Erythroblast (primary cell): ENCODE measurements at regions not wholly inside any gene's neighbourhood (a gene's known extent, or its start where the extent isn't known, plus 50 kb on each side); places are given as distances from the start of the nearest gene placed in this dataset.
"Not testable (repeated sequence)": the region's sequence is repeated elsewhere in the genome, so short reads cannot be mapped to it uniquely, and the experiment has no call there.

Experiments
- DNase-seq, 2 experiments: peaks; one replicate each; lab custom pipeline; 2025; lab: John Stamatoyannopoulos, UW
- GATA1 ChIP-seq: IDR thresholded peaks from 2 replicates; pipeline ENCODE4 v1.6.1; 2011; ENCODE audit warnings: low read depth, mild to moderate bottlenecking, control low read depth, low read length, moderate library complexity
- POLR2A ChIP-seq: IDR thresholded peaks from 2 replicates; pipeline ENCODE4 v1.6.1; 2011; ENCODE audit warnings: mild to moderate bottlenecking, low read length

GRCh38 chr4:146124023-146124680 is 51.4 kb upstream of the LSM6 start:
- no peak for DNase-seq
- TF ChIP-seq POLR2A, result no peak
- no peak for TF ChIP-seq GATA1

- no peak for DNase-seq
- TF ChIP-seq GATA1, result no peak
- no peak for TF ChIP-seq POLR2A
These were observed 52.3 kb upstream of the LSM6 start for GRCh38 chr4:146123231-146123630.

GRCh38 chr4:146122398-146122797 is 53.1 kb upstream of the LSM6 start:
- DNase-seq, result no peak
- TF ChIP-seq GATA1 (no peak), POLR2A (no peak)

GRCh38 chr4:146121757-146122156 is 53.8 kb upstream of the LSM6 start:
- TF ChIP-seq GATA1 (no peak), POLR2A (no peak)
- DNase-seq, result no peak

- DNase-seq, result no peak
- no peak for TF ChIP-seq POLR2A
- no peak for TF ChIP-seq GATA1
These were observed 55.6 kb upstream of the LSM6 start for GRCh38 chr4:146119845-146120404.

GRCh38 chr4:146114066-146114465 is 61.5 kb upstream of the LSM6 start:
- DNase-seq, result no peak

GRCh38 chr4:146113171-146113570 is 62.3 kb upstream of the LSM6 start:
- no peak for TF ChIP-seq GATA1
- TF ChIP-seq POLR2A, result no peak

More at GRCh38 chr4:146114066-146114465, 61.5 kb upstream of the LSM6 start:
- TF ChIP-seq POLR2A (no peak), GATA1 (no peak)

GRCh38 chr4:146112389-146112788 is 63.1 kb upstream of the LSM6 start:
- no peak for DNase-seq
- no peak for TF ChIP-seq GATA1
- no peak for TF ChIP-seq POLR2A

More at GRCh38 chr4:146113171-146113570, 62.3 kb upstream of the LSM6 start:
- no peak for DNase-seq

- TF ChIP-seq GATA1 (no peak), POLR2A (no peak)
- no peak for DNase-seq
These were observed 64.5 kb upstream of the LSM6 start for GRCh38 chr4:146110871-146111485.

- DNase-seq, result no peak
- TF ChIP-seq POLR2A (no peak), GATA1 (no peak)
These were observed 66.8 kb upstream of the LSM6 start for GRCh38 chr4:146108756-146109155.

GRCh38 chr4:146107587-146108240 is 67.8 kb upstream of the LSM6 start:
- DNase-seq, result no peak
- TF ChIP-seq GATA1, result no peak
- no peak for TF ChIP-seq POLR2A

- TF ChIP-seq POLR2A (no peak), GATA1 (no peak)
- no peak for DNase-seq
These were observed 70.1 kb upstream of the LSM6 start for GRCh38 chr4:146105464-146105863.

GRCh38 chr4:146104541-146104940 is 71.0 kb upstream of the LSM6 start:
- no peak for DNase-seq
- TF ChIP-seq GATA1 (no peak), POLR2A (no peak)

- DNase-seq, result not testable (repeated sequence)
These were observed 71.5 kb upstream of the LSM6 start for GRCh38 chr4:146104052-146104451.
